HG03025 (cell line): ENCODE measurements at regions not wholly inside any gene's neighbourhood (a gene's known extent, or its start where the extent isn't known, plus 50 kb on each side); places are given as distances from the start of the nearest gene placed in this dataset.

ENCODE experiments used
- ATAC-seq: cut with Tn5 transposase; IDR thresholded peaks from one replicate; pipeline ENCODE4 v1.9.1; 2021; ENCODE audit warnings: mild to moderate bottlenecking, moderate library complexity; ENCODE audit not compliant: unreplicated experiment, low FRiP score

- ATAC-seq, result peak; percentile 61
Observed at GRCh38 chr1:181142096-181142958, 53.8 kb downstream of the IER5 start.

DNA sequence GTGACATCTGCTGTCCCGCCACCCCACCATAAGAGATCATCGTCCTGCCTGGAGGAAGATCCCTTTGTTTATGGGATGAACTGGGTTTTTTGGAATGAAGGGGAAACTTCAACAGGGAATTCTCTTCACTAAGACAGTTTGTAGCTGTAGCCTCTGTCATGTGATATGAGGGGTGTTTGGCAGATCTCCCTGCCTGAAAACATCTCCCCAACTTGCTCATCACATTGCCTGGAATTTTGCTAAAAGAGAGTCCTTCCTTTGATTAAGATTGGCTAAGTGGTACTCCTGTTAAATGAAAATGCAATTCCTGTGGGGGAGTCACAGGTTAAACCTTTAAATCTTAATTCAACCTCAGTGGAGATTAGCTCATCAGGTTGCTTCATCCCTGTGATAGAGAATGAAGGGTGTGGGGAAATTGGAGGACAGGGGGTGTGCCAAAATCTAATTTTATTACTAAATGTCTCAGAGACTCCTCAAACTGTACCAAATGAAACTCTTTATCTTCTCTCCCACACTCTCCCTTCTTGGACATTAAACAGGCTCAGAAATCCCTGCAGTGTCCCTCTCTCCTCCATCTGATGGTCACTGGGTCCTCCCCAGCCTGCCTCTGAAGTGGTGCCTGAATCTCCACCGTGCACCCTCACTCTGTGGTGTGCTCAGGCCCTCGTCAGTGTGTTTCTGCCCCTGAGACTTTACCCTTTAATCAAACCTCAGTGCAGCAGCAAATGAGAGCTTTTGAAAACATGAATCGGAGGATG is 54.8 kb downstream of the IER5 start:
- ATAC-seq, result no peak

GRCh38 chr1:181144238-181144637 is 55.7 kb downstream of the IER5 start:
- ATAC-seq, result no peak

GRCh38 chr1:181148636-181149035 is 60.1 kb downstream of the IER5 start:
- ATAC-seq, result no peak

DNA sequence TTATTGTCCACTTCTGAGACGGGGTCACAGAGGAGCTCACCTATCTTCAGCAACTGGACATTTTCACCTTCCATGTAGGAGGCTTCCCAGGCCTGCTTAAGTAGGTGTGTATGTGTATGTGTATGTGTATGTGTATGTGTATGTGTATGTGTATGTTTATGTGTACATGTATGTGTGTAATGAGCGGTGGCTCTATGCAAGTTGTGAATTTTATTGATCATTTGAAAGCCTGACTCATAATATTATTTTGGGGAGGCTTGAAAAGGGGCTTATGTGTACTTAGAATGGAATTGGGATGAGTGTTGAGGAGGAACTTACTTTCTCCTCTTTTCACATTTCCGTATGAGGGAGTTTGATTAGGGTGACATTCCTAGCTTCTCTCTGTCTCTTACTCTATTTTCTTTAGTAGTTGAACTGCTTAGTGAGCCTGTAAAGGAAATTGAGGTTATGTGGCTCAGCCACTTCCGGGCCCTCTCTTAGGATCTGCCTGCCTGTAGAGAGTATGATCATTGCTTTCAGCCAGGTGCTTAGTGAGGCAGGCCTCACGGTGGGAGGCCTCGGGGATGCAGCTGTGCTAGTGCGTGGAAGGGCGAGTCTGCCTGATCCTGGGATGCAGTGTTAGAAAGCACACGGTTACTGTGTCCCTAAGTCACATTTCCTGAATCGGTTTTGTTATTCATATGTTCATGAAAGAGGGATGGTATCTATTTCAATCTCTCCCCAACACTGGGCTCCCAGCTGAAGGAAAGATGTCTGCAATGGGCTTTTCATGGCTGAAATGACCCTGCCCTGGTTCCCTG is 61.0 kb downstream of the IER5 start:
- ATAC-seq, result peak; percentile 82

DNA sequence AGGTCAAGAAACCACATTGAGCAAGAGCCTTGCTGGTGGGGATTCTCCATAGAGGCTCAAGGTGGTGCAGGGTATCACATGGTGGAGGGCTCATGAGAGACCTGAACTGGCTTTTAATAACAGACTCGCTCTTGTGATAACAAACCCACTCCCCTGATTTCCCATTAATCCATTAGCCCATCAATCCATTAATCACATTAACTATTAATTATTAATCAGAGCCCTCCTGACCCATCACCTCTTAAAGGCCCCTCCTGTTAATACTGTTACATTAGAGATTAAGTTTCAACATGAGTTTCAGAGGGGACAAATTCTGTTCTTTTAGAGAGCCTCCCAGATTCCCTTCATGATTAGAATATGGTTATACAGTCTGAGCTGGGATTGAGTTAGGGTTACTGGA is 61.8 kb downstream of the IER5 start:
- ATAC-seq, result no peak

DNA sequence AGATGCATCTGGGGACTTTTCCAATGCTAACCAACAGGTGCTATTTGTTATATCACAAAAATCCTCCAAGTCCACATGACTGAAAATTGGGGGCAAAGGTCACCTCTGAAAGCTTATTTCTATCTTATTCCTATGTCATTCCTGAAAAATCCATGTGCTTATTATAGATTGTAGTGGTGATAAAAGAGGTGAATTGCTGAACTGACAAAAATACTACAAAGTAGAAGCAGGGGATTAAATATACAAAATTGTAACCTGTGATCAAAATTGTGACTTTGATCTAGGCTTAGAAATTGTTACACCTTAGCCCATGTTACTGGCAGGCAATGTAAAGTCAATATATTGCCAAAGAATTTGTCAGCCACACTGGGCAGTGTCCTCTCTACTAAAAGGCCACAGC is 62.3 kb downstream of the IER5 start:
- ATAC-seq, result no peak

GRCh38 chr1:181151378-181152326 is 63.2 kb downstream of the IER5 start:
- no peak for ATAC-seq

GRCh38 chr1:181152892-181153633 is 64.6 kb downstream of the IER5 start:
- ATAC-seq, result peak; percentile 72

DNA sequence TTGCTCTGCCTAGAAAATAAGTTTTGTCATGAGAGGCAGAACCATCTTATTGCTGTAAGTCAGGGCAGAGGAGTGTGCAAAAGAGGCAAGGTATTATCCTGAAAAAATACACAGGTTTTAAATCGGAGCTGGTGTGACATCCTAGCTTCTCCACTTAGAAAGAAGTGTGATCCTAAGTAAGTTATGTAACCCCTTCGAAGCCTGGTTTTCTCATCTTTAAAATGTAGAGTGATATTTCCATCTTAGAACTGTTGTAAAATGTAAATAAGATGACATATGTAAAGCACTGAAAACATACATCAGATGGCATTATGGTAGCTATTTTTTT is 65.1 kb downstream of the IER5 start:
- ATAC-seq, result no peak

DNA sequence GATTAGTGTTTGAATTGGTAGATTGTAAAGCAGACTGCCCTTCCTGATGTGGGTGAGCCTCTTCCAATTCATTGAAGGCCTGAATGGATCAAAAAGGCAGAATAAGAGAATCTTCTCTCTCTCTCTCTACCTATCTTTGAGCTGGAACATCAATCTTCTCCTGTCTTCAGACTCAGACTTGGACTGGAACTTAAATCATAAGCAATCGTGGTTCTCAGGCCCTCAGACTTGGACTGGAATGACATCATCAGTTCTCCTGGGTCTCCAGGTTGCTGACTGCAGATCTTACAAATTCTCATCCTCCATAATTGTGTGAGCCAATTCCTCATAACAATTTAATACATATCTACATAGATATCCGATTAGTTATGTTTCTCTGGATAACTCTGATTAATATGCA is 66.8 kb downstream of the IER5 start:
- ATAC-seq, result no peak

GRCh38 chr1:181159451-181160140 is 71.1 kb downstream of the IER5 start:
- ATAC-seq, result no peak

DNA sequence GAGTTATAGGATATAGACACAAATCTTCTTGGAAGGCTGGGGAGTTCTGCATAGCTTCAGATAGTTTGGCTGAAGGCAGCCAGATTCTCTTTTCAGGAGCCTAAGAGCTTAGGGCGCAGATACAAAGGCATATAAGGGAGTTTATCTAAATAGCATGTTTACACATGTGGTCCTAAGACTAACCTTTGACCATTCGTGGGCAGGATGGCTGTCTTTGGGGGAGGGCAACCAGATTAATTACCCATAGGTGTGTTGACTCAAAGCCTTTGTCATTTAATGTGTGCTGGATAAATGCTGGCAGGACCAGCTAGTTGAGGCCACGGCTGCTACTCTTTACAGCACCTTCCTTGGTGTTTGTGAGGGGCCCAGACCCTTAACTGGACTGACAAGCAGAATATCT is 71.8 kb downstream of the IER5 start:
- ATAC-seq, result no peak

DNA sequence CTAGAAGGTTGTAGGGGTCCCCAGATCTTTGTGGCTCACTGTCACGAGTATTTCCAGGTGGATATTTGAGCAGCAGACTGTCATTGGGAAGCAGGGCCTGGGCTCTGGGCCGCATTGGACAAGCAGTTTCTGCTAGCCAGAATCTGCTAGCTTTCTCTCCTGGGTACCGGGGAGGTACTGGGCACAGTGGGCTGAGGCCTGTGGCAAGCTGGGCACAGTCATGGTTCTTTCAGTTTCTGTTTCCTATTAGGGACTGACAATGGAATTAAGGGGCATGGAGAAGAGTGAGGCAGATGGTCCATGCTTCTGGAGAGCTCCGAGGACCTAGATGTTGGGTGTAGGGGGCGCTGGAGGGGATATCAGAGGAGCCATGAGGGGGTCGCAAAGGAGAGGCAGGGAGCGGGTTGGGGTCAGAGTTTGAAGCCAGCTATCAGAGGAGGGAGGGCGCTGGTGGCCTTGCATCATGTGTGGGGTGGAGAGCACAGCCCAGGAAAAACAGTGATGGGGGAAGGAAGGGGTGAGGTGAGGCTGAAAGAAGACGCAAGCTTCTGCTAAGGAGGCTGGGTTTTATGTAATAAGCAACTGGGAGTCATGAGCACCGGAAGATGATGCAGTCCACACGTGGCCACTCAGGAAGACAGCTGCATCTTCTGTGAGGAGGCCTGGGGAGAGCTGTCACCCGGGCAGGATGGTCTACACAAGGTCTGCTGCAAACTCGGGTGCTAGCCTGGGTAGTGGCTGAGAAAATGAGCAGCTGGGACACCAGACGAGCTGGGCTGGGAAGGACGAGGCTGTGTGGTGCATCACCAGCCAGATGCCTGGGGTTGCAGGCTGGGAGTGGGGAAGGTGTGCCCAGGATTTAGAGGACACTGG is 72.7 kb downstream of the IER5 start:
- ATAC-seq, result no peak

- no peak for ATAC-seq
Observed at GRCh38 chr1:181163662-181164061, 75.2 kb downstream of the IER5 start.

DNA sequence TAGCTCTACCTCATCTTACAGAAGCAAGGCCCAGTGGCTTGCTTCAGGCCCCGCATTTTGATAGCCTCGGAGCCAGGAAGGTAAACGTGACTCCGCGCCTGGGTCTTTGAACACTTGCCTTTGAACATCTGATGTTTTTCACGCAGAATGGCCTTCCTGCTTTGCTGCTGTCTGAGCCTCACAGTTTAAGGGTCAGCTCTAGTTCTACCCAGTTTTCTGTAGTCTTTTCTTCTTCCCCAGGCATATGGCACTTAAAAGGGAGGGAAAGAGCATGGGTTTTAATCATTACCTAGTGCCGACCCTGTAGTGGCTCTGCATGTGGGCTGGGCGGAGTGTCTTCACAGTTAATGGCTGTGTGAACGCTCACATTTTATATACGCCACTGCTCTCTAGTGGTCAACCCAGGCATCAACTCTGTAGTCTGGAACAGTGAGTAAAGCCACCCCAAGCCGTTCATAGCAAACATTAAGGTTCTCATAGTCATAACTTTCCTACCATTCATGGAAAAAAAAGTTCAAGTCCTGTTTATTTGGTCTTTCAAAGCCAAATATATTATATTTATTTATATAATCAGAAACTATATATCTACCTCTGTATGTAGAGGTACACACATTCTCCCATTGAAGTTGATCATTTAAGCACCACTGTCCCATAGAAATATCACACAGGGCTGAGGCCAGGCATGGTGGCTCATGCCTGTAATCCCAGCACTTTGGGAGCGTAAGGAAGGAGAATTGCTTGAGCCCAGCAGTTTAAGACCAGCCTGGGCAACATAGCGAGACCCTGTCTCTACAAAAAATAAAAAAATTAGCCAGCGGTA is 78.1 kb downstream of the IER5 start:
- ATAC-seq, result no peak

GRCh38 chr1:181169281-181169865 is 80.9 kb downstream of the IER5 start:
- no peak for ATAC-seq
